Stimulated activated CD8-positive, alpha-beta memory T cell treated with anti-CD3 and anti-CD28 coated beads, Interleukin-4, amount 100 ng/mL, for 4 hours (primary cell): ENCODE measurements at regions not wholly inside any gene's neighbourhood (a gene's known extent, or its start where the extent isn't known, plus 50 kb on each side); places are given as distances from the start of the nearest gene placed in this dataset.

Experiments used
- DNase-seq, 2 donors: peaks; one replicate each; pipeline ENCODE4 v3.0.0-alpha.2; 2020; ENCODE audit warnings: low read depth in 2 of 2, low spot score in 1 of 2

- no peak for DNase-seq
These were observed 50.0 kb downstream of the NCOR2 start for GRCh38 chr12:124517260-124518050.

- DNase-seq = no peak
These were observed 50.6 kb downstream of the NCOR2 start for GRCh38 chr12:124516850-124517249.

GRCh38 chr12:124515981-124516380, 51.4 kb downstream of the NCOR2 start:
- no peak for DNase-seq

DNA sequence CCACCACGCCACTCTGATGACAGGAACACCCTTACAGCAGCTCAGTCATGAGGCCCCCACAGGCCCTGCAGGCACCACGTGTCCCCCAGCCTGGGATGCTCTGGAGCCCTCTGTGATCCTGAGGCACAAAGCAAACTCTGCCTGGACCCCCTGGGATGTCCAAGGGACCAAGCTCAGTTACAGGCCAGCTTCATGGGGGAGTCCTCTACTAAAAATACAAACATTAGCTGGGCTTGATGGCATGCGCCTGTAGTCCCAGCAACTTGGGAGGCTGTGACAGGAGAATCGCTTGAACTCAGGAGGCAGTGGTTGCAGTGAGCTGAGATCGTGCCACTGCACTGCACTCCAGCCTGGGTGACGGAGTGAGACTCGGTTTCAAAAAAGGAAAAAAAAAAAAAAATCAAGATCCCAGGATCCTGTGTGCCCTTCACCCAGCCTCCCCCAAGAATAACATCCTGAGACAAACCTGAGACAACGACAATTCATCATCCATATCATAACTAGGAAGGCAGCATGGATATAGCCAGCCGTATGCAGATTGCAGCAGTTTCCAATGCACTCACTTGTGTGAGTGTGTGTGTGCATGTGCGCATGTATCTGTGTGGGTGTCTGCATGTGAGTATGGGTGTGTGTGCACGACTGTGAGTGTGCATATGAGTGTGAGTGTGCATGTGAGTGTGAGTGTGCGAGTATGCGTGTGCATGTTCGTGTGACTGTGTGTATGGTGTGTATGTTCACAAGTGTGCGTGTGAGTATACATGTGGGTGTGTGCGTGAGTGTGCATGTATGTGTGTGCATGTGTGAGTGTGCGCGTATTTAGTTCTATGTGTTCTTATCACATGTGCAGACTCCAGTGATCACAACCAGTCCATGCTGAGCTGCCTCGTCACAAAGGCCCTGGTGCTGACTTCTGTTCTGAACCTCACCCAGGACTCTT, 52.1 kb downstream of the NCOR2 start:
- no peak for DNase-seq

DNA sequence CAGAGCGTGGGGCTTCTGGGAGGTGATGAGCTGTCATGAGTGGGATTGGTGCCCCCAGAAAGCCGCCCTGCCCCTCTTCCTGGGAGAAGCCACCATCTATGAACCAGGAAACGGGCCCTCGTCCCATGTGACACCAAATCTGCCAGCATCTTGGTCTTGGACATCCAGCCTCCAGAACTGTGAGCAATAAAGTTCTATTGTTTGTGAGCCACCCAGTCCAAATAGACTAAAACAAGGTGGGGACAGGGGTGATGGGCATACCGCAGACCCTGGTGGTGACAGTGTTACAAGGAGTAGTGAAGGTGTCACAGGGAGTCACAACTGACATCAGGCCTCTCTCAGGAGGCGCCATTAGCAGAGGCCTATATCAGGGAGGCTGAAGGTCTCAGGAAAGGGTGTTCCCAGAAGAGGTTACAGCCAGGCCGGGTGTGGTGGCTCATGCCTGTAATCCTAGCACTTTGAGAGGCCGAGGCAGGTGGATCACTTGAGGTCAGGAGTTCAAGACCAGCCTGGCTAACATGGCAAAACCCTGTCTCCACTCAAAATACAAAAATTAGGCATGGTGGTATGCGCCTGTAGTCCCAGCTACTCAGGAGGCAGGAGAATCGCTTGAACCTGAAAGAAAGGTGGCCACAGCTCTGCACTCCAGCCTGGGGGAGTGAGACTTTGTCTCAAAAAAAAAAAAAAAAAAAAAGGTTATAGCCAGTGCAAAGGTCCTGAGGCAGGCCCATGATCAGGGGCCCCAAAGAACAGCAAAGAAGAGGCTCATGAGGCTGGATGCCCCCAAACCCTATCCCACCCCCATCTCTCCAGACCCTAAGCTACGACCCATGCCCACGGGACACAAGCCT, 53.0 kb downstream of the NCOR2 start:
- no peak for DNase-seq

DNA sequence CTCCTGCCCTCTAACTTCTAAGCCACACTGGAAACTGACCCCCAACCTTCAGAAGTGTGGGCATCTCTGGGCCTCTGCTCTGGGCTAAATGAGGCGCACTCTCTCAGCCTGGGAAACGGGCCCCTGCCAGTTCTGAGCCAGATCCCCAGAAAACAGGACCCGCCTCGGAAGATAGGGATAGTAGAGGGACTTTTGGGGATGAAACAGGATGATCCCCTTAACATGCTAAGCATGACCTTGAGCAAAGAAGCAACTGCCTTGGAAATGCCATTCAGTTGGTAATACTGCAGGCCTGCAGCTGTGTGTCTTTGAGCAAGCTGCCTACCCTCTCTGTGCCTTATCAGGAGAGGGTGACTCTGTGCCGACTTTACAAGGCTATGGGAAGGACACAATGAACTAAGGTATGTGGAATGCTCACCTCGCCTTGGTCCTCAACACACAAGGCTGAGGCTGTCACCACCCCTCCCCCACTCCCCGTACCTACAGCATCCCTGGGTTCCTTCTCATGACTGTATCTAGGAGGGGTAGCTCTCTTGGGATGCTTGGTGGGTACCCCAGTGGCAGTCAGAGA, 54.0 kb downstream of the NCOR2 start:
- DNase-seq = no peak

DNA sequence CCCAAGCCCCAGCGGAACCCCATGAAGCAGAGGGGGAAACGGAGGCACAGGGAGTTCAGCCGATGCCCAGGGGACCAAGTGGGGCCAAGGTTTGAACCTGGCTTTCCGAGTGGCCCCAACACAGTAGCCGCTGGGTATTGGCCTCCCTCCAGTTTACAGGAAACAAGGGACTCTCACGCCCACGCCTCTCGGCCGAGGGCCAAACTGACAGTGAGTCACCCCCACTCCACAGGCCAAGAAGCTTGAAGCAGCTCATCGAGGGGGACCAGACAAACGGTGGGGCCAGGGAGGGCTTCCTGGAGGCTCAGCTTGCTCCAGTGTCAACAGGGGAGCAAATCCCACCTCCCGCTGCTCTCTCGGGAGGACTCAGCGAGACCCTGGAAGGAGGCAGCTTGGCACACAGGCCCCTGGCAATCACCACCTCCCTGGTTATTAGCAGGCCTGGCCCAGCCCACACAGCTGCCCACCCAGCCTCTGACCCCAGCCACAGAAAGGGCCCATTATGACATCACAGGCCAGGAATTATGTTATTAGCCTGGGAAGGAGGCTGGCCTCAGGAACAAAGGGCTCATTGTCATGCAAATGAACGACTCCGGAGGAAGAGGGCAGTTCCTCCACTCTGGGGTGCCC, 54.6 kb downstream of the NCOR2 start:
- no peak for DNase-seq

DNA sequence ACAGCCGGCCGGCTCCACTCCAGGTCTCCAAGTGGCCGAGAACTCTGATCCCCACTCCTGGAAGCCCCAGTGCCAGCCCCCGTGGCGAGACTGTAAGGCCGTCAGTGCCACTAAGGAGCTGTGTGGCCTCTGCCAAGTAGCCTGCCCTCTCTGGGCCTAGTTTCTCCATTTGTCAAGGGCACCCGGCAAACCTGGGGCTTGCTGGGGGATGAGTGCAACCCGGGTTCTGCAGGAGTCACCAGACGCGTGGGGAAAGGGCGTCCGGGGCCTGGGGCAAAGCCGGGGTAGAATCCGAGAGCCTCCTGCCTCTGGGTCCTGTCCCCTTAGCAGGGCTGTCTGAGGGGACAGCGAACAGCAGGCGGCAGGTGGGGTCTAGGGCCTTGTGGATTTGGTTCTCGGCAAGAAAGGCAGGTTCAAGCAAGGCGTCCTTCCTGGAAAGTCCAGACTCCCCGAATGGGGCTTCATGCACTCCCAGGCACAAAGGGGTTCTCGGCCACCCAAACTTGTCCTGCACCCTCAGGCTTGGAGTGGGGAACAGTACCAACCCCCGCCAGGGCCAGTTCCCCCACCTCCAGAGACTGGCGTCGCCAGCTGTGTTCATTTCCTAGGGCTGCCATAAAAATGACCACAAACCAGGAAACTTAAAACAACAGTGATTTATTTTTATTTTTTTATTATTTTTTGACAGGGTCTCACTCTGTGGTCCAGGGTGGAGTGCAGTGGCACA, 56.0 kb downstream of the NCOR2 start:
- no peak for DNase-seq

GRCh38 chr12:124510301-124510970, 57.0 kb downstream of the NCOR2 start:
- DNase-seq = no peak

DNA sequence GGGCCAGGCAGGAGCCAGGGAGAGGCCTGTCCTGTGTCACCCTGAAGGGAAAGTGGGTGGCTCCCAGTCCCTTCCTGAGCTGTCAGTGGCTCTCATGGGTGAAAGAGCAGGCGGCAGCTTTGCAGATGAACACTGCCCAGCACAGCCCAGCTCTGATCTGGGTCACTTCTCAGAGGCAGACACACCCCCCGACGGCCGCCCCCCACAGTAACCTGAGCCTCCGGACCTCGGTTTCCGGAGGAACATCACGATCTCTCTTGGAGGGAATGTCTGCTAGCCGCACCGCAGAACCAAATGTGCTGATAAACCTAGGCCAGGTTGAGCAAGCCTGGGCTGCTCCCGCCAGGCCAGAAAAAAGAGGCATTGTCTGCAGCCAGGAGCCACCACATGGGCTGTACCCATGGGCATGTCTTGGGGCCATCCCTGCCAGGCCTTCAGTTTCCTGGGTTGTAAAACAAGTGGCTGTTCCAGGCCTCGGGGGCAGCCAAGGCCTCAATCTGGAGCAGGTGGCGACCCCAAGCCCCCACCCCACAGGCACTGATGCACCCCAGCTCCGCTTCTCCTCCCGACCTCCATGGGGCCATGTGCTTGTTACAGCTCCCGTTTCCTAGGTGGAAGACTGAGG, 57.6 kb downstream of the NCOR2 start:
- DNase-seq = no peak

- DNase-seq = no peak
These were observed 58.1 kb downstream of the NCOR2 start for GRCh38 chr12:124509300-124509675.

- DNase-seq = no peak
These were observed 58.9 kb downstream of the NCOR2 start for GRCh38 chr12:124508381-124509079.

DNA sequence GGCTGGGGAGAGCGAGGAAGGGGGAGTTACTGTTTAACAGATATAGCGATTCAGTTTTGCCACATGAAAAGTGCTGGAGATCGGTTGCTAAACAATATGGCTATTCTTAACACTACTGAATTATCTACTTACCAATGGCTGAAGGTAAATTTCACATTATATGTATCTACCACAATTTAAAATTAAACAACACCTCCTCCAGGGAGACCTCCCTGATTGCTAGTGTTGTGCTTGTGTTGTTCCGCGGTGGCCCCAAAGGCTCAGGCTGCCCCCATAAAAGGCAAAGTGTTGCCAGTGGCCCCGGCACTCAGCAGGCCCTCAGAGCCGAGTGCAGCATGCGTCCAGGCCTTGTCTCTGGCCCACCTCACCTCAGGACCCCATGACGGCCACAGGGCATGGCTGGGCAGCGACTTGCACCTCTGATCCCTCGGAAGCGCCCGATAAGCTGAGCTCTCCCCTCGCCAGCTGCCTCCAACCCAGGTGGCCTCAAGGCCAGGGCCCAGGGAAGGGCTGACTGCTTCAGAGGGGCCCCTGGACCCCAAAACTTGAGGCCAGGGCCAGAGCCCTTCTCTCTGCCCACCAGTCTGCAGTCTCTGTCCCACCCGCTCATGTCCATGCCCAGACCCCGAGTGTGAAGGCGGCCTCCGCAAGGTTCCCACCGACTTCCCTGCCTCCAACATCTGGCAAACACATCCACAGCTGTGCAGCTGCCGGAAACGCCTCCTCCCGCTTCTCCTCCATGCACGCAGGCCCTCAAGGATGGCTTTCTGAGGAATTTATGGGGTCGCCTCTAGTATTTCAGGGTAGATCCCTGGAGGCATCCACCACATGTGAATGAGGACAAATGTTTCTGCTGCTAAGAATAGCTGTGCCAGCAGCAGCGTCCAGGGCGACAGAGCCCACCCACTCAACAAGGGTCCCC, 60.0 kb downstream of the NCOR2 start:
- DNase-seq = no peak

GRCh38 chr12:124506832-124507153, 60.6 kb downstream of the NCOR2 start:
- no peak for DNase-seq

DNA sequence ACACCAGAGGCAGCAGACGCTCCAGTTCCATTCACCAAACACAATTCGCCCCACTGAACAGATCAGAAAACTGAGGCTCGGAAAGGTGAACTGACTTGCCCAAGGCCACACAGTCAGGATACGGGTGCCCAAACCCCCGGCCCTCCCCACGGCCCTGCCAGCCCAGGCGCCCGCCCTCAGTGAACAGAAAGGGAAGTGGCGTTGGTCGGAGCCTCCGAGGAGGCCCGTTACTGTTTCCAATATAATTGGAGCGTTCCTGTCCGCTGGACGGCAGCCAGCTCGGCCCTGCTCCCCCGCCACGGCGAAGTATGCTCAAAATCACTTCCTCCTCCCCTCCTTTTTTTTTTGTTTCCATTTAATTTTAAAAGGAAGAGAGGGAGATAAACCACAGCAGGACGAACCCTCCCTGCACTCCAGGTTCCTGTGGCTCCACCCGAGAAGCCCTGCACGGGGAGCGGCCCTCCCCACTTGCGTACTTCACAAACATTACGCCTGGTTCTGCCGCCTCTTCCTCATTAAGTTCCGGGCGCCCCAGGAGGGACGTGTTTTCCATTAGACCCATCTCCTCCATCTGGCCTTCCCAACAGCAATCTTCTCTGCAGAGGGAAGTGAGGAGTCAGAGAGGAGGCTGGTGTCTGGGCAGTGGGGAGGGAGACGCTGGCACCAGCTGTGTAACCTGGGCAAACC, 61.1 kb downstream of the NCOR2 start:
- DNase-seq = no peak

- no peak for DNase-seq
These were observed 62.2 kb downstream of the NCOR2 start for GRCh38 chr12:124505001-124505818.
